ENCODE measurements at regions not wholly inside any gene's neighbourhood (a gene's known extent, or its start where the extent isn't known, plus 50 kb on each side); places are given as distances from the start of the nearest gene placed in this dataset.

DNA sequence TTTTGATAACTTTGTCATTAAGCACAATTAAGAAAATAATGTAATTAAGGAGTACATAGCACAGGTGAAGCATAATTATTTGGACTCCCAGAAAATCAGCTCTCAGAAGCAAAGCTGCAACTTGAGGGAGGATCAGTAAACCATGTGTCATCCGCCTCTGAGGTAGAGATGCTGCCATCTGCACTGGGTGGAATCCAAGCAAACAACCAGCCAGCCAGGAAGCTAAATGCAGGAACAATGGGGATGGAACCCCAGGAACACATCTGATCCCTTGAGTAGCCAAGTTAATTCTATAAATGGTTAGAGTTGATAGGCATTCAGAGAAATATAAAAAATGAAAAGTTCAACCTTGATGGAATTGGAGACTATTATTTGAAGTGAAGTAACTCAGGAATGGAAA, 520.2 kb downstream of the RFC3 start:
- no peak for DNase-seq
- ChIA-PET CTCF (no interaction called here), POLR2A (no interaction called here)
- no peaks in the 10 kb centered on the region for H3K36me3 ChIP-seq (replicated peaks in 1 of 2; ENCODE audit: control extremely low read depth in 1 of 2, control insufficient read depth in 1 of 2, extremely low read depth in 1 of 2, insufficient read depth in 2 of 2, low read length in 1 of 2)
- H3K9me3 ChIP-seq (ENCODE audit: control extremely low read depth in 1 of 3, control insufficient read depth in 2 of 3, insufficient read depth in 1 of 3, low read length in 2 of 3): peaks cover 0 to 3% (median 0%) of the 10 kb centered on the region in 3 donors
- TF ChIP-seq, protein P1, sequence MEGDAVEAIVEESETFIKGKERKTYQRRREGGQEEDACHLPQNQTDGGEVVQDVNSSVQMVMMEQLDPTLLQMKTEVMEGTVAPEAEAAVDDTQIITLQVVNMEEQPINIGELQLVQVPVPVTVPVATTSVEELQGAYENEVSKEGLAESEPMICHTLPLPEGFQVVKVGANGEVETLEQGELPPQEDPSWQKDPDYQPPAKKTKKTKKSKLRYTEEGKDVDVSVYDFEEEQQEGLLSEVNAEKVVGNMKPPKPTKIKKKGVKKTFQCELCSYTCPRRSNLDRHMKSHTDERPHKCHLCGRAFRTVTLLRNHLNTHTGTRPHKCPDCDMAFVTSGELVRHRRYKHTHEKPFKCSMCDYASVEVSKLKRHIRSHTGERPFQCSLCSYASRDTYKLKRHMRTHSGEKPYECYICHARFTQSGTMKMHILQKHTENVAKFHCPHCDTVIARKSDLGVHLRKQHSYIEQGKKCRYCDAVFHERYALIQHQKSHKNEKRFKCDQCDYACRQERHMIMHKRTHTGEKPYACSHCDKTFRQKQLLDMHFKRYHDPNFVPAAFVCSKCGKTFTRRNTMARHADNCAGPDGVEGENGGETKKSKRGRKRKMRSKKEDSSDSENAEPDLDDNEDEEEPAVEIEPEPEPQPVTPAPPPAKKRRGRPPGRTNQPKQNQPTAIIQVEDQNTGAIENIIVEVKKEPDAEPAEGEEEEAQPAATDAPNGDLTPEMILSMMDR (IDR thresholded peaks at IDR 0.05): no peak
- no peak for TF ChIP-seq EZH2 (IDR thresholded peaks at IDR 0.05; ENCODE audit: borderline replicate concordance, insufficient read depth, low read depth, low read length, poor library complexity, severe bottlenecking)
- no peak for ATAC-seq (ENCODE audit: low read depth)
- no peak overlapping the region for H2AFZ ChIP-seq (ENCODE audit: insufficient read depth, low read depth, low read length, poor library complexity, severe bottlenecking)
- Mint-ChIP-seq H3K9me3 (ENCODE audit: insufficient read depth) (no peaks in the 10 kb centered on the region), H3K27ac (no peak overlapping the region), H3K4me1 (no peaks in the 10 kb centered on the region), H3K27me3 (no peaks in the 10 kb centered on the region), H3K4me3 (no peak overlapping the region)
- no peaks in the 10 kb centered on the region for H4K20me1 ChIP-seq (ENCODE audit: control insufficient read depth, insufficient read depth, low read length, poor library complexity, severe bottlenecking)
- no peak overlapping the region for H3K27ac ChIP-seq (ENCODE audit: low read length in 2 of 2)
- no peaks in the 10 kb centered on the region for H3K27me3 ChIP-seq (replicated peaks in 1 of 4; ENCODE audit: control extremely low read depth in 1 of 4, control insufficient read depth in 3 of 4, insufficient read depth in 4 of 4, low read length in 3 of 4)
- WGBS (ENCODE audit: insufficient coverage): 43% methylated on average over 1 of the region's 1 CpG
- intact Hi-C loops (cut with micrococcal nuclease): no loop called here
- H3K9ac ChIP-seq (ENCODE audit: low read length): no peak overlapping the region
- H3K79me2 ChIP-seq (ENCODE audit: control insufficient read depth, insufficient read depth, low read length): no peaks in the 10 kb centered on the region
- H3K4me2 ChIP-seq (replicated peaks; ENCODE audit: low read depth, low read length, poor library complexity, severe bottlenecking): no peak overlapping the region
- no peak overlapping the region for H3K4me3 ChIP-seq (ENCODE audit: control extremely low read depth in 1 of 5, extremely low read depth in 1 of 5, insufficient read depth in 1 of 5, low read depth in 2 of 5, low read length in 4 of 5)
- no peaks in the 10 kb centered on the region for H3K4me1 ChIP-seq (ENCODE audit: control insufficient read depth in 2 of 2, insufficient read depth in 2 of 2, low read length in 2 of 2)

GRCh38 chr13:34340534-34340933, 522.6 kb downstream of the RFC3 start:
- H3K27me3 ChIP-seq (replicated peaks in 1 of 4; ENCODE audit: control extremely low read depth in 1 of 4, control insufficient read depth in 3 of 4, insufficient read depth in 4 of 4, low read length in 3 of 4): no peaks in the 10 kb centered on the region
- POLR2A ChIA-PET: no interaction called here
- H4K20me1 ChIP-seq (ENCODE audit: control insufficient read depth, insufficient read depth, low read length, poor library complexity, severe bottlenecking): no peaks in the 10 kb centered on the region
- no peaks in the 10 kb centered on the region for H3K9me3 ChIP-seq (ENCODE audit: control extremely low read depth in 1 of 3, control insufficient read depth in 2 of 3, insufficient read depth in 1 of 3, low read length in 2 of 3)
- Mint-ChIP-seq H3K27me3 (no peaks in the 10 kb centered on the region), H3K4me3 (no peak overlapping the region), H3K9me3 (ENCODE audit: insufficient read depth) (no peaks in the 10 kb centered on the region), H3K4me1 (no peaks in the 10 kb centered on the region), H3K27ac (no peak overlapping the region)
- TF ChIP-seq, protein P1 (IDR thresholded peaks at IDR 0.05): no peak
- TF ChIP-seq EZH2 (IDR thresholded peaks at IDR 0.05; ENCODE audit: borderline replicate concordance, insufficient read depth, low read depth, low read length, poor library complexity, severe bottlenecking): no peak
- no peak overlapping the region for H2AFZ ChIP-seq (ENCODE audit: insufficient read depth, low read depth, low read length, poor library complexity, severe bottlenecking)
- H3K27ac ChIP-seq (ENCODE audit: low read length in 2 of 2): no peak overlapping the region
- no peaks in the 10 kb centered on the region for H3K79me2 ChIP-seq (ENCODE audit: control insufficient read depth, insufficient read depth, low read length)
- no peak overlapping the region for H3K4me2 ChIP-seq (replicated peaks; ENCODE audit: low read depth, low read length, poor library complexity, severe bottlenecking)
- no peaks in the 10 kb centered on the region for H3K36me3 ChIP-seq (replicated peaks in 1 of 2; ENCODE audit: control extremely low read depth in 1 of 2, control insufficient read depth in 1 of 2, extremely low read depth in 1 of 2, insufficient read depth in 2 of 2, low read length in 1 of 2)
- no peak overlapping the region for H3K9ac ChIP-seq (ENCODE audit: low read length)
- H3K4me1 ChIP-seq (ENCODE audit: control insufficient read depth in 2 of 2, insufficient read depth in 2 of 2, low read length in 2 of 2): no peaks in the 10 kb centered on the region
- no peak for ATAC-seq (ENCODE audit: low read depth)
- intact Hi-C loops (cut with micrococcal nuclease): no loop called here
- H3K4me3 ChIP-seq (ENCODE audit: control extremely low read depth in 1 of 5, extremely low read depth in 1 of 5, insufficient read depth in 1 of 5, low read depth in 2 of 5, low read length in 4 of 5): no peak overlapping the region
- no peak for DNase-seq
- CTCF ChIA-PET: no interaction called here
